B cell (primary cell): ENCODE measurements at regions not wholly inside any gene's neighbourhood (a gene's known extent, or its start where the extent isn't known, plus 50 kb on each side); places are given as distances from the start of the nearest gene placed in this dataset.

Experiments used
- ATAC-seq: fragments of 200-7000 bp; cut with Tn5 transposase; one replicate; pipeline ENCODE4 v1.10.0; 2021; ENCODE audit warnings: low read depth, mild to moderate bottlenecking, moderate number of reproducible peaks, moderate library complexity
- CTCF ChIA-PET: fragments of 350-600 bp; sonication (Branson Sonifier 250); formaldehyde crosslinking; loops from one replicate; lab custom pipeline; 2021; ENCODE audit warnings: antibody characterized with exemption, inconsistent platforms; lab: Charles Lee
- POLR2A ChIA-PET: fragments of 350-600 bp; sonication (Branson Sonifier 250); formaldehyde crosslinking; loops from one replicate; lab custom pipeline; 2021; ENCODE audit warnings: antibody characterized with exemption; lab: Charles Lee
- DNase-seq: peaks from one replicate; pipeline ENCODE4 v3.0.0; 2013
- H2AFZ ChIP-seq: 2 replicates; pipeline ENCODE4 v1.6.1; 2012; ENCODE audit warnings: mild to moderate bottlenecking, low read depth, low read length; ENCODE audit not compliant: insufficient read depth, poor library complexity, severe bottlenecking
- H3K27ac ChIP-seq, 2 donors: 1 replicate in 1 of 2; 2 replicates in 1 of 2; pipeline ENCODE4 v1.5.1; 2012 to 2013; ENCODE audit warnings: low read length in 2 of 2, mild to moderate bottlenecking in 2 of 2, moderate library complexity in 1 of 2
- H3K27me3 ChIP-seq, 4 experiments: fragments of 200-600 bp in 1 of 4; sonication (generic) in 1 of 4; replicated peaks in 1 of 4; 1 replicate in 2 of 4; 2 replicates in 2 of 4; pipeline versions ENCODE4 v1.6.1 to v1.7.0; 2013 to 2016; ENCODE audit warnings: low read length in 3 of 4, mild to moderate bottlenecking in 2 of 4, mixed read lengths in 1 of 4, moderate library complexity in 1 of 4; ENCODE audit not compliant: insufficient read depth in 4 of 4, control insufficient read depth in 3 of 4; ENCODE audit errors: control extremely low read depth in 1 of 4
- H3K36me3 ChIP-seq, 2 experiments: replicated peaks in 1 of 2; 1 replicate in 1 of 2; 2 replicates in 1 of 2; pipeline versions ENCODE4 v1.6.1 to v1.7.1; 2013; ENCODE audit warnings: low read length in 1 of 2; ENCODE audit not compliant: insufficient read depth in 2 of 2, control insufficient read depth in 1 of 2; ENCODE audit errors: control extremely low read depth in 1 of 2, extremely low read depth in 1 of 2
- H3K4me1 ChIP-seq, 2 donors: fragments of 200-600 bp in 1 of 2; sonication (generic) in 1 of 2; 1 replicate in 1 of 2; 2 replicates in 1 of 2; pipeline versions ENCODE4 v1.5.1 to v1.6.1; 2013 to 2017; ENCODE audit warnings: low read length in 2 of 2; ENCODE audit not compliant: control insufficient read depth in 2 of 2, insufficient read depth in 2 of 2
- H3K4me2 ChIP-seq: replicated peaks from 2 replicates; pipeline ENCODE3; 2012; ENCODE audit warnings: mild to moderate bottlenecking, low read depth, low read length; ENCODE audit not compliant: poor library complexity, severe bottlenecking
- H3K4me3 ChIP-seq, 5 experiments: fragments of 200-600 bp in 1 of 5; sonication (generic) in 1 of 5; 1 replicate in 3 of 5; 2 replicates in 2 of 5; pipeline versions ENCODE4 v1.5.1 to v1.7.0; 2011 to 2016; ENCODE audit warnings: low read length in 4 of 5, mild to moderate bottlenecking in 4 of 5, low read depth in 2 of 5, control low read depth in 1 of 5, moderate library complexity in 1 of 5; ENCODE audit not compliant: insufficient read depth in 1 of 5; ENCODE audit errors: control extremely low read depth in 1 of 5, extremely low read depth in 1 of 5
- H3K79me2 ChIP-seq: fragments of 200-600 bp; sonication (generic); one replicate; pipeline ENCODE4 v1.6.0; 2016; ENCODE audit warnings: low read length; ENCODE audit not compliant: control insufficient read depth, insufficient read depth
- H3K9ac ChIP-seq: fragments of 200-600 bp; sonication (generic); 2 replicates; pipeline ENCODE4 v1.6.1; 2017; ENCODE audit warnings: mild to moderate bottlenecking, low read length, moderate library complexity
- H3K9me3 ChIP-seq, 3 donors: one replicate each; pipeline versions ENCODE4 v1.6.1 to v1.7.1; 2013; ENCODE audit warnings: low read length in 2 of 3; ENCODE audit not compliant: control insufficient read depth in 2 of 3, insufficient read depth in 1 of 3; ENCODE audit errors: control extremely low read depth in 1 of 3
- H4K20me1 ChIP-seq: 2 replicates; pipeline ENCODE4 v1.6.0; 2012; ENCODE audit warnings: mild to moderate bottlenecking, low read length; ENCODE audit not compliant: insufficient read depth, control insufficient read depth, poor library complexity, severe bottlenecking
- H3K27ac Mint-ChIP-seq: one replicate; pipeline ENCODE4 v1.8.0; 2021; ENCODE audit warnings: mixed read lengths
- H3K27me3 Mint-ChIP-seq: one replicate; pipeline ENCODE4 v1.8.0; 2021; ENCODE audit warnings: mixed read lengths
- H3K4me1 Mint-ChIP-seq: one replicate; pipeline ENCODE4 v1.8.0; 2021; ENCODE audit warnings: mixed read lengths
- H3K4me3 Mint-ChIP-seq: one replicate; pipeline ENCODE4 v1.8.0; 2021; ENCODE audit warnings: mixed read lengths
- H3K9me3 Mint-ChIP-seq: one replicate; pipeline ENCODE4 v1.8.0; 2022; ENCODE audit warnings: mixed read lengths; ENCODE audit not compliant: insufficient read depth
- EZH2 ChIP-seq: IDR thresholded peaks from 2 replicates; pipeline ENCODE4 v1.6.1; 2012; ENCODE audit warnings: borderline replicate concordance, low read depth, mild to moderate bottlenecking, moderate library complexity, low read length; ENCODE audit not compliant: insufficient read depth, poor library complexity, severe bottlenecking
- WGBS: methylation state at CpG from one replicate; pipeline ENCODE4 v1.1.5; 2013; ENCODE audit warnings: missing lambda C conversion rate; ENCODE audit not compliant: insufficient coverage; 5-methylcytosine and 5-hydroxymethylcytosine counted together
- intact Hi-C: fragments of 100-400 bp; cut with micrococcal nuclease; formaldehyde crosslinking; loops from one replicate; pipeline ENCODE4 v1.10.0; 2022
- TF ChIP-seq, protein P1 (sequence below): fragments of 200-600 bp; IDR thresholded peaks from one replicate; pipeline ENCODE4 v1.8.0; 2022; ENCODE audit warnings: antibody characterized with exemption, mild to moderate bottlenecking

DNA sequence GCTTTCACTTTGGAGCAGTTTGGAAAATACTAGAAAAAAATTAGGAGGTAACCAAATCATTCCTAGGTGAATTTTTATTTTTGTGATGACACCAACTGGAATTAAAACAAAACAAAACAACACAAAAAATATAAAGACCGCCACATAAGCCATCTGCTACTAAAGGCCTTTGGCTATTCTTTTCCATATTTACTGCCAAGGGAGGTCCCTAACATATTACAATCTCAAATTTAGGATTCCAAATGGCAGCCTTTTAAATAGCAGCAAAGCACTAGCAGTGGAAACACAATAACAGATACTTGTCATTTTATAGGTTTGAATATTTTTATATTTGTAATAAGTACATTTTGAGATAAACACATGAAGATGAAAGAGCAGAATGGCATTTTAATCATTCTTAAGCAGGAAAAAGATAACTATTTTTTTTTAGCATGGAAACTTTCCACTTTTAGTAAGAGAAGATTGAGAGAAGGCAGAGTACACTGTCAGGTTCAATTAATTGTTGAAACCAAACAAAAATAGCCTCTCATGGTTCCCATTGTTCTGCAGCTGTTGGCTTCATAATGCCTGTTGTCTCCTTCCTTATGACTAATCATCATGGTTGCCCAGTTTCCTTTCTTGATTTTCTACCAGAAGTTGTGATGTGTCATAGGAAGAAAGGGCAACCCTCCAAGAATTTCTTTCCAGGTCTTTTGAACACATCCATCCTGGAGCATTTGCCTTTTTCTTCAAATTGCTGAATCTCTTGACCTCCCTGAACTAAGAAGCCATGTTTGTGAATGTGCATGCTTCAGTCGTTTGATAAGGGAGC is 219.0 kb upstream of the EMCN start:
- no peak for TF ChIP-seq EZH2
- TF ChIP-seq, protein P1, sequence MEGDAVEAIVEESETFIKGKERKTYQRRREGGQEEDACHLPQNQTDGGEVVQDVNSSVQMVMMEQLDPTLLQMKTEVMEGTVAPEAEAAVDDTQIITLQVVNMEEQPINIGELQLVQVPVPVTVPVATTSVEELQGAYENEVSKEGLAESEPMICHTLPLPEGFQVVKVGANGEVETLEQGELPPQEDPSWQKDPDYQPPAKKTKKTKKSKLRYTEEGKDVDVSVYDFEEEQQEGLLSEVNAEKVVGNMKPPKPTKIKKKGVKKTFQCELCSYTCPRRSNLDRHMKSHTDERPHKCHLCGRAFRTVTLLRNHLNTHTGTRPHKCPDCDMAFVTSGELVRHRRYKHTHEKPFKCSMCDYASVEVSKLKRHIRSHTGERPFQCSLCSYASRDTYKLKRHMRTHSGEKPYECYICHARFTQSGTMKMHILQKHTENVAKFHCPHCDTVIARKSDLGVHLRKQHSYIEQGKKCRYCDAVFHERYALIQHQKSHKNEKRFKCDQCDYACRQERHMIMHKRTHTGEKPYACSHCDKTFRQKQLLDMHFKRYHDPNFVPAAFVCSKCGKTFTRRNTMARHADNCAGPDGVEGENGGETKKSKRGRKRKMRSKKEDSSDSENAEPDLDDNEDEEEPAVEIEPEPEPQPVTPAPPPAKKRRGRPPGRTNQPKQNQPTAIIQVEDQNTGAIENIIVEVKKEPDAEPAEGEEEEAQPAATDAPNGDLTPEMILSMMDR = no peak
- ChIA-PET POLR2A (no interaction called here), CTCF (no interaction called here)
- 60% methylated on average over 1 of the region's 2 CpGs for WGBS
- Histone ChIP-seq H3K4me2 (no peak overlapping the region), H3K4me3 (no peak overlapping the region), H3K27ac (no peak overlapping the region), H2AFZ (no peak overlapping the region), H3K4me1 (no peaks in the 10 kb centered on the region), H3K36me3 (no peaks in the 10 kb centered on the region), H3K9me3 (peaks cover 0 to 2% (median 0%) of the 10 kb centered on the region in 3 donors), H3K79me2 (no peaks in the 10 kb centered on the region), H3K9ac (no peak overlapping the region), H4K20me1 (no peaks in the 10 kb centered on the region), H3K27me3 (no peaks in the 10 kb centered on the region)
- peaks cover 4% of the 10 kb centered on the region for H3K9me3 Mint-ChIP-seq
- no peaks in the 10 kb centered on the region for H3K4me1 Mint-ChIP-seq
- no peak for ATAC-seq
- H3K27me3 Mint-ChIP-seq = peaks cover 4% of the 10 kb centered on the region
- H3K4me3 Mint-ChIP-seq = no peak overlapping the region
- intact Hi-C loops = no loop called here
- no peak for DNase-seq
- H3K27ac Mint-ChIP-seq = no peak overlapping the region

GRCh38 chr4:100728861-100729260 is 211.0 kb upstream of the EMCN start:
- ATAC-seq (no peak), DNase-seq (no peak)
- intact Hi-C loops = no loop called here
- Histone ChIP-seq H3K4me1 (no peaks in the 10 kb centered on the region), H3K36me3 (no peaks in the 10 kb centered on the region), H3K9ac (no peak overlapping the region), H3K27me3 (no peaks in the 10 kb centered on the region), H3K4me3 (no peak overlapping the region), H2AFZ (no peak overlapping the region), H3K4me2 (no peak overlapping the region), H3K9me3 (peaks cover 0 to 2% (median 0%) of the 10 kb centered on the region in 3 donors), H3K79me2 (no peaks in the 10 kb centered on the region), H4K20me1 (no peaks in the 10 kb centered on the region), H3K27ac (no peak overlapping the region)
- Mint-ChIP-seq H3K4me3 (no peak overlapping the region), H3K27ac (no peak overlapping the region), H3K4me1 (no peaks in the 10 kb centered on the region), H3K27me3 (peaks cover 3% of the 10 kb centered on the region), H3K9me3 (peaks cover 4% of the 10 kb centered on the region)
- POLR2A ChIA-PET = no interaction called here
- CTCF ChIA-PET = interaction anchor here (0.7 kb wide), 1 partner anchor 284 kb away, joined by 6 read pairs; no protein-coding TSS in a partner anchor
- WGBS = 71% methylated on average over 1 of the region's 4 CpGs
- TF ChIP-seq, protein P1 = no peak
- TF ChIP-seq EZH2 = no peak
